ENCODE measurements at regions not wholly inside any gene's neighbourhood (a gene's known extent, or its start where the extent isn't known, plus 50 kb on each side); places are given as distances from the start of the nearest gene placed in this dataset.

- TF ChIP-seq POLR2A (IDR thresholded peaks at IDR 0.05) (no peak), CTCF (IDR thresholded peaks at IDR 0.05) (no peak)
These were observed 676.0 kb upstream of the MARCKS start for GRCh38 chr6:113181164-113181563.
